Activated CD8-positive, alpha-beta memory T cell treated with anti-CD3 and anti-CD28 coated beads, Interleukin-2, amount 50 U/mL, for 24 hours (primary cell): ENCODE measurements at regions not wholly inside any gene's neighbourhood (a gene's known extent, or its start where the extent isn't known, plus 50 kb on each side); places are given as distances from the start of the nearest gene placed in this dataset.
"Not testable (repeated sequence)": the region's sequence is repeated elsewhere in the genome, so short reads cannot be mapped to it uniquely, and the experiment has no call there.

Source experiments
- DNase-seq: peaks from one replicate; pipeline ENCODE4 v3.0.0-alpha.2; 2020; ENCODE audit errors: extremely low read depth

DNA sequence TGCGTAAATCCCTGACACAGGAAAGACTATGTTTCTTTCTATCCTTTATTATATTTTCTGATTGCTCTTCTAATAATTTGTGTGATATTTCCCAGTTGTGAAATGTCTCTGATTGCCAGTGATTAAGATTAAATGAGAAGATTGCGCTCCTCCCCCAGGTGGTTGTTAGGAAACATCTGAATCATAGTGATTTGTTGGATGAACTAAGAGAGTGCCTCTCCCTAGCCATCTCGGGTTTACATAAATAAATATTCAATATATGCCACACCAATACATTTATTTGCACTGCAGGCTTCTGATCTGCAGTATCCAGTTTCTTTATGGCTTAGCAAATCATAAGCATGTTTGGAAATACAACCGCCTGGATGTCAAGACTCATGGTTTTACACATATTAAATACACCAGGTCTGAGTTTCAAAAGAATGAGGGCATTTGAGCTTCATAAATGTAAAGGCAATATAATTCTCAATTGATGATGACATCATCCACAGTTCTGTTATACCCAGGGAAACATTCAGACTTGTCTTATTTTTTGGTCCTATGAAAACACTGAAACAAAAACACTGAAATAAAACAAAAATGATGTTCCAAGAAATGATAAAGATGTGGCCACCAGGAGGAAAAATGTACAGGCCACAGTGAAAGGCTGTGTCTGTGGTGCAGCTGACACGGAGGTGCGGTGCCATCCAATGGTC lies 826.7 kb upstream of the ACVR2A start:
- no peak for DNase-seq

DNA sequence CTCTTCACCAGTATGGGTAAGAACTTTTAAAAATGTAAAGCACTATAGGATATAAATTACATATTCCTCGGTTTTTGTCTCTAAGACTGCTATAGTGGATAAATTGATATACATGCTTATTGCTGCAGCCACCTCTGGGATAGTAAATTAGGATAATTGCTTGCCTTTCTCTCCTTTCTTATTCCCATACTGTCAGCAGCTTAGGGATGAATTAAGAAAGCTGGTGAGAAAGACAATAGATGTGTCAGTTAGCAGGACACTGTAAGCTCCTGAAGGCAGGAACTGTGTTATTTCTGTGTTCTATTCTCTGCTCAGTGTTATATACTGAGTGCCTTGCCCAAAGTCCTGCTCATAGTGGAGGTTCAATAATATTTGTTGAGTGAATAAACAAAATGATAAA lies 828.6 kb upstream of the ACVR2A start:
- no peak for DNase-seq

DNA sequence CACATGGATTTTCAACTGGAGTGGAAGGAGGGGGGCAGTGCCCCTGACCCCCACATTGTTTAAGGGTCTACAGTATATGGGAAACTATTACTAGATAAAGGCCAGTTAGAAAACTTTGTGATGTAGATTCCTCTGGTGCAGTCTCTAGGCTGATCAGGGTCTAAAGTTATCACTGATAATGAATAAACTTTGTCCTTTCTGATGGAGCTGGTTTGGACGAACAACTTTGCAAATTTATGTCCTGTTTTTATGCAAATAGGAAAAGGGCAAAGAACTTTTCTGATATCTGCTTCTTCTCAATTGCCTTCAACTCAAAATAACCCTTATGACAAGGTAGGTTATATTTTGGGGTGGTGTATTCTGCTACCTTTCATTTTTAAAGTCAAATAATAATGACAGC lies 829.2 kb upstream of the ACVR2A start:
- no peak for DNase-seq

DNA sequence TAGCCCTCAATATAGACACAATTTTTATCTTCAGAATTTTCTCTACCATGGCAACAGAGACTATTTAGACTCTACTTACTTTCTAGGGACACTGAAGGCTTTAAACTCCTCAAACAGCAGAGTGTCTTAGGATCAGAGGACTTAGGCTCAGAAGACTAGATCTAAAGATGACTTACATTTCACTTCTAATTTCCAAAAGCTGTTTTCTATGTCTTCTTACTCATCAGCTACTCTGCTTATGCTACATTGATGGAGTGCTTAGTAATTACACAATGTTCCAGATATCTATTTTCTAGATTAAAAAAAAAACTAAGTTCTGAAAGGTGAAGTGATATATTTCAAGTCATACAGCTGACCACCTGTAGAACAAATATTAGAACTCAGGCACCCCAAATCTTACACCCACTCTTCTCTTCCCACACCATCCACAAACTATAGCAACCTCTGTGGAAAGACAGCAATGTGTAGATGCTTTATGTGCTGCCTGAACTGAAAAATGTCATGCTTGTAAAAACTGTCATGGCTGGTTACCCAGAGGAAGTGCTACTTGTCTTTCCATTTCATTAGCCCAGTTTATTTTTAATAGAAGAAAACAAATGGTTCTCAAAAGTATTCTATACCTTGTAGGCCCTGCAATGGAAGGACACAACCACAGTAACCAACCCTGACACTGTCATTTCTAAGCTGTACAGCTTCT lies 831.0 kb upstream of the ACVR2A start:
- DNase-seq: no peak

DNA sequence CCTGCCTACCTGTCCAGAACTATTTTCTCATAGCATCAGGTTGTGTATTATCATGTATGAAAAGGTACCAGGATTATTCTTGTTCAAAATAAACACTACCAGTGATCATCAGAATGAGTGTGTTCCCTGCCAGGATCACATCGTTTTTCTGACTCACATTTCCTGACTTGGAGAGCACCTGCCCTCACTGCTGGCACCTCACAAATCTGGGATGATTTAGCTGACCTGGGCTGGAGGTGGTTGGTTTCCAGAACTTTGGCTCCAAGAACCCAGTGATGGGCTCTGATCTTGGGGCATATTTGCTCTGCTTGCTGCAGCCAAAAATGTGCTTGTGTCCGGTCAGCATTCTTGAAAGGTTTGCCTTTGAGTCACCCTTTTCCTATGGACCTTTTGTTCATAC lies 836.3 kb upstream of the ACVR2A start:
- DNase-seq: no peak

DNA sequence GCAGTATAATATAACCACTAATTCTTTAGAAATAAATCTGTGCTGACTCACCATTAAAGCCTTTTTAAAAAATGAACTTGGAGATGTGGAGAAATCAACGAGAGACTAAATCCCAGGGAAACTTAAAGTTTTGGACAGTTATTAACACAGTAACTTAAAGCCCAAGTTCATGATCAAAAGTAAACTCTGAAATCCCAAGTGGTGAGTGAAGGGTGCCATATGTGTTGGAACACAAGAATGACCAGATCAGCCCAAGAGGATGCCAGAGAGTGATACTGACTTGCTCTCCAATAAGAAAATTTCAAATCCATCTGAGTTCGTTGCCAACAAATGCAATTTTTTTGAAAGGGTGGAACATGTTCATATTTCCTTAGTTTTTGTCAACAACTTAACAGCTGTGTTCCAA lies 838.1 kb upstream of the ACVR2A start:
- DNase-seq: no peak

DNA sequence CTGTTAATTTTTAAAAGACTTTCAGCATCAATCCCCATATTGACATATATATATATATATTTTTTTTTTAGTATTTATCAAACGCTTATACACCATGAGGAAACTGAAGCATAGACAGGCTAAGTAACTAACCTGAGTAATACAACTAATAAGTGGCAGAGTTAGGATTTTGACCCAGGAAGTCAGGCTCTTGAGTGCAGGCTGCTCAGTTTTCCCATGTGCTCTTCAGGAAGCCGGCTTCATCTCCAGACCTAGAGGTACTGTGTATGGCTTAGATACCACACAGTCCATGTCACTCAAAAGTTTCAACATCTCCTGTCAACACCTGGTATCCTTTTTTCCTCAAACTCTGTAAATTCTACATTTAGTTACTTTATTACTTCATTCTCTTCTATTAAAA lies 841.7 kb upstream of the ACVR2A start:
- DNase-seq: no peak

DNA sequence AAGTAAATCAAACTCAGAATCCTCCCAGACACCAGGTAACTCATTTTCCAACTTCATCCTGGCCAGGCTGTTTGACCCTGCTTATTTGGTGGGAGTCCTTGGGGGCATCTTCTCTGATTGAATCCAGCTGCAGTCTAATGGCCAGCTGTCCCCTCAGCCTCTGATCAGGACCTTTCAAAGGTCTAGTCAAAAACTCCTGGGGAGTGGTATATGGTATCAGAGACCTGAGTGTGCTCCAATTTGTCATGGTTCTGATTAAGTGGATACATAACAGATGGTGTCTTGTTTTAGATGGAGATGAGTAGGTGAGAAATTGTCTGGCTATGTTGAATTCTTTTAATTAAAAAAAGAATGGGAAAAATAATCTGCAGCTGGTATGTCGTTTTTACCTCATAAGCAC lies 842.6 kb upstream of the ACVR2A start:
- DNase-seq: no peak

DNA sequence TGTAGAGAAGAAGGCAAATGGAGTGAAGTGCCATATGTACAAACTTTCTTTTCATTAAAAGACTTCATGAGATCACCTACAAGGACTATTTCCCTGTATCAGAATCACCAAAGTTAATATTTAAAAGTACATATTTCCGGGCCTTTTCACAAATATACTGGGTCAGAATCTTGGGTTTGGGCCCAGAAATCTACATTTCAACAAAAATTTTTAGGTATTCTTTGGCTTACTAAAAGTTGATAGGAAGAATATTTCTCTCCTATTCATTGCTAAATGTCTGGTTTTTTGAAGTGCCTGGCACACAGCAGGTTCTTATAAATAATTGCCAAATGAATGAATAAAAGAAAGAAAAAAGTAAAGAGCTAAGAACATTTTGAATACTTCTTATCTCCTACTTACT lies 843.8 kb upstream of the ACVR2A start:
- no peak for DNase-seq

DNA sequence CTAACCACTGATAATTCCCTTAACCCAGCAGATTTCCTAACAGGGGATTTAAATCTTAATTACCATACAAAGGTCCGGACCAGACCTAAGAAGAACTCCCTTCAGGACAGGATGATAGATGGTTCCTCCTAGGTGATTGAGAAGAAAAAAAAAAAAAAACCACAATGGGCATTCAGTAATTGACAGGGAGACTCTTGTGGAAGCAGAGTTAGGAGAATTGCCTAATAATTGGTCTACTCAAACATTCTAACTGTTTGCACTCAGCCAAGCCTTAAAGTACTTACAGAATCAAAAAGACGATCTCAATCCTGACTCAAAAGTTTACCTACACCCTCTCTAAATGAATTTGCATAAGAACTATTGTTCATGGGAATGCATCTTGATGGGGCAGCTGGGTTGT lies 844.7 kb upstream of the ACVR2A start:
- DNase-seq: not testable (repeated sequence)

DNA sequence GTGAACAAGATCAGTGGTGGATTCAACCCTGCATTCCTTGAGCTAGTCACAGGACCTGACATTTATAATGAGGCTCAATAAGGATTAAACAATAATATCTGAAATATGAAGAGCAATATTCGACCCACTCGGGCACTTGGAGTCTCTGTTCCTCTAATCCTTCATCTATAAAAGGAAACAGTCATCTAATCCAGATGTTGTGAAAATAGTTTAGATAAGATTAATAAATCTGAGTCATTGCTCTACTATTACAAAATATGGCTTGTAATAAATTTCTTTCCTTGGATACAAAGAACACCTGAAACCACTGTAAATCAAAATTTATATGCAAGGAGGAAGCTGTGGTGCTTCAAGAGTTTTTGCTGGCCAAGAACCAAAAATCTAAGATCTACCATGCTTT lies 846.9 kb upstream of the ACVR2A start:
- DNase-seq: no peak

DNA sequence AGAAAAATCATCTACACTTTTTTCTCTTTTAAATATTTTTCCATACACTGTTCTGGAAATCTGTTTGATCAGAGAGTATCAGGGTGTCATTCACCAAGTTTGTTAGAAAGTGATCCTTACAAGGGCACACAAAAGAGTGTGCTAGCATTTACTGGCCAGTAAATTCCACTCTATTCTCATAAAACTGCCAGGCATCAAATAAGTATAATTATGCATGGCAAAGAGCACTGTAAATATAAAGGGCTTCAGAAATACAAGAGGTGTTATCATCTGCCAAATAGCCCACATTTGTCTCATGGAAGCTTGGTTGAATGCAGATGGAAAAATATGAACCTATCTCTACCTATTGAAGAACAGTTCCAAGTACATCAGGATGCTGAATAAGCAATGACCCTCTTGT lies 847.3 kb upstream of the ACVR2A start:
- no peak for DNase-seq

DNA sequence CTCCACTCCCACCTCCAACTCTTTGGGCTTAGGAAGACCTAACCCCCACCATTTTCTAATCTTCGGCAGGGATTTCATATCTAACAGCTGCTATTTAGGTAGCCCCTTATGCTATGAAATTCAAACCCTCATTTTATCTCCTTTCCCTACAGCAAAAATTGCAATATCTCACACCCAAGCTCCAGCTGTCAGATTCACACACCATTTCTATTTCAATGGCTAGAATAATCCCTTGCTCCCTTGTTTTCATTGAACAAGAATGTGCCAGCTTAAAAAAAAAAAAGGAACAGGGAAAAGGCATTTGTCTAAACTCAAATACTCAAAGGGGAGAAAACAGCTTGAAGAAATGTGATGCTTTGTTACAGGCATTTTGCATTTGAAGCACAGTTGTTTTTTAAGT lies 850.6 kb upstream of the ACVR2A start:
- DNase-seq: no peak

DNA sequence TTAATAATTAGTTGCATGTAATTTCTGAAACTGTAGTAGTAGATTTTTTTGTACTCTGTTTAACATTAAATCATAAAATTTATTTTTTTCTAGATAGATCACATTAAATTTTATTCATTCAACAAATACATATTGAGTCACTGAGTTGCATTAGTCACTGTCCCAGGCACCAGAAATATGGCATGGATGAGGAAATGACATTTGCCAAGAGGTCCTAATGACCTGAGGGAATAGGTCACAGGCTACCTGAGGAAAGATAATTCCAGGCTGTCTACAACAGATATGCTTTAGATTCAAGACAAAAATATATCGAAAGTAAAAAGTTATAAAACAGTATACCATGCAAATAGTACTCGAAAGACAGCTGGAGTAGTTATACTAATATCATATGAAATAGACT lies 852.4 kb upstream of the ACVR2A start:
- DNase-seq: no peak

DNA sequence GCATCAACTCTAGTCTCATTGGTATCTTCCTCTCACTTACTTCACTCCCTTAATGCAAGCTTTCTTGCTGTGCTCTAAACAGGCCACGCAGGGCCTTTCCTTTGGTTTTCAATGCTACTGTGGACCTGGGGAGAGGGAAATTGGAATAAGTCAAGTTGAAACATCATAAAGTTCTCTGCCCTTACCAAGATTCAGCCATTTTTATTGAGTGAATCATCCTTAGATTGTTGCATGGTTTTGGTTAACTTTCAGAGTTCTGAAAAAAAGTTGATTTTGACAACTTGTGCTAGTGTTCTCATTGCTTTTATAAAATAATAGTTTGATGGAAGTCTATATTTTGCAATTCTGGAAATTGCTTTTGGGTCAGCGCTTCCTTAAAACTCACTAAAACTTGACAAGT lies 852.8 kb upstream of the ACVR2A start:
- no peak for DNase-seq

DNA sequence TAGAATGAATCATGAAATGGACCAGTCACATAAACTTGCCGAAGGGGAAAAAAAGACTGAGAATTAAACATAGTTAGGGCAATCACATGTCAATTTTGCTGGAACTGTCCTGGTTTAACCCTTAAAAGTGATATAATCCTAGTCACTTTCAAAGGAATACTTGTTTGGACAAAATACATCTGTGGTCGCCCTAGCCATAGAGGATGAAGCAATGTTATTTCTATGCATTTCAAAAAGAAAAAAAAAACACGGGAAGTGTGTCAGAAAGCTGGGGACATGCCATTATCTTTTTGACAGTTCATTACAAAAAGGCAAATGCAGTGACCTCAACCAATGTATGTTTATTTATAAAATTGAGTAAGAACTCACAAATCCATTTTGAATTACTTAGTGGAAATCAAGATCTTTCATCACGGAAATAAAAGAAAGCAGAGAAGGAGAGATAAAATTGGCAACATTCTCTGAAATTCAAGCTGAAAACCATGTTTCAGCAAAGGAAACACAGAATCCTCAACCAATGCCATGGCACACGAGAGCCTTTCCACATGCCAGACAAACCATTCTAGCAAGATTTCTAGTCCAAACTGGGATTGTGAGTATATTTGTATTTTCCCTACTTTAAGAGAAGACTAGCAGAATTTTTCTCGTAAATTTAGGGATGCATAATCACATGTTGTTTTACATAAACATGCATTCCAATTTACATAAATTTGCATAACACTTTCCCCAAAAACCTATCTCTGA lies 854.3 kb upstream of the ACVR2A start:
- no peak for DNase-seq

DNA sequence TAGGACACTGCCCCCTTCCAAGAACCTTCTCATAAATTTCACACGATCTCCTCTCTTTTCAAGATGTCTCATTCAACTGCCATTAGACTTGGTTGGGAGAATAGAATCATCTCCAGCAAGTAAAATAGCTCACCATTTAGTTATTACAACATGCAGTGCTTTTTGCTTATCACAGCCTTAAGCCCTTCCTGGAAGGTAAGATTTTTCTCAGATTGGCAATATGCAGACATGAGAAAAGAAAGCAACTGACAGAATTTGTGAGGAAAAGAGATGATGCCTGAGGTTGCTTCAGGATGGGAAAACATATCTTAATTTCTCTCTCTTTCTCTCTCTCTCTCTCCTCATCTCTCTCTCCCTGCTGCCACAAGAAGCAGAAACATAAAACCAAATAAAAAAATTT lies 855.1 kb upstream of the ACVR2A start:
- DNase-seq: no peak

DNA sequence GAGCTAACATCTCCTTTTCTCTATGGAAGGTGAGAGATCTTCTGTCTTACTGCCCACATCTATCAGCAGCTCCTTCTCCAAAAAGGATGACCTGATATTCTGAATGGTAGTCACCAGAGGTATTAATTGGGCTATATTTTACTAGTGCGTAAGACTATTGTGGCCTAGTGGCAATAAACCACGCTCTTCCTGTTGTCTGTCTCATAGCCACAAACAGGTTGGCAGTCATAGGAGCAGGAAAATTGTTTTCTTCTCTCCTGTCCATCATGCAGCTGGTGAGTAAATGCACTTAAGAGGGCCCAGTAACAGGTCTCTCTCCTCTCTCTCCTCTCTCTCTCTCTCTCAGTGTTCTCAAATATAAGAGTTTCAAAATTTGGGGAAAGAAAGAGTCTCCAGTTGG lies 856.8 kb upstream of the ACVR2A start:
- no peak for DNase-seq

DNA sequence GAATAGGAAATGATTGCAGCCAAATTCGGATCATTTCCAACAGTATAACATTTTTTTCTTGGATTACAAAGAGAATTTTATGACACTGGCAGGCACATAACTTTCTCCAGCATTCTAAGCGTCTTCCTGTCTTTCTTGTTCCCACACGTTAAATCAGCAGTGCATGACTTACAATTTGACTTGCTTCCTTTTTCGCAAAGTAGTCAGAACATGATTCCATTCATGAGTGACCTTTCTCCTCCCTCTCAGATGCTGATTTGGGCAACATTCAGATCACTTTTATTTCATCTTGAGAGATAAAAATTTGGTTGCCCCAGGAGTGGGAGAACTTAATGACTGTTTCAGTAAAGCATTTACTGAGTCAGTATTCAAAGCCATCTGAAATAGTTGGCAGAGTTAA lies 858.7 kb upstream of the ACVR2A start:
- DNase-seq: no peak

DNA sequence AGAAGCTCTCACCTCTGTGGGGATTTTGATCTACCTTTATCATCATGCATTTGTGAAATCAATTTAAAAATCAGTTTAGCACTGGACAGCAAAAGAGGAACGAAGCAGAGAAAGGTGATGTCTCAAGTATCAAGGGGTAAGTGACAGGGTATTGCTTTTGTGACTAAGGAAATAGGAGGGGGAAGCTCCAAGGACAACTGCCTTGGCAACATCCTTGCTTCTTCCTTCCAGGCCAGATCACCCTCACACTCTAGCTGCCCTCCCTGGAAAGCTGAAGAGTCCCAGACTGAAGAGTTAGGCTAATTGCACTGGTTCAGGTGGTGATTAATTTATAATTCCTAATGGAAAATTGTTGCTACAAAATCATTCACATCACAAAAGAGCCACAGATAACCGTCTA lies 859.1 kb upstream of the ACVR2A start:
- DNase-seq: no peak

DNA sequence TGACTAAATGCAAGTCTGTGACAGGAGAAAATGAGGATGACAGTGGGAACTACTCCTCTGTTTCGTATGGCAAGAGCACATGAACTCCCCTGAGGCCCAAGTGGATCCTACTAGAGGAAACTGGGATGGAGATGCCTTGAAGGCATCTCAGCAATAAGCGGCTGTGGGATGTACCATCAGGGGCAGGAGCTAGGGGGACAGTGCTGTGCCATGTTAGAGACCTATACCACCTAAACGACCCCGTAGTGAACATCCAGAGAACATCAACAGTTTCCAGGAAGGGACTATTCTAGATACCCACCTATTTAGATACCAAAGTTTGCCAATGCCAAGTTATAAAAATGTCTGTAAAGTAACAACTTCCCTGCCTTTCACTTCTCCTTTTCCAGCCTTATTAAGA lies 860.8 kb upstream of the ACVR2A start:
- no peak for DNase-seq

DNA sequence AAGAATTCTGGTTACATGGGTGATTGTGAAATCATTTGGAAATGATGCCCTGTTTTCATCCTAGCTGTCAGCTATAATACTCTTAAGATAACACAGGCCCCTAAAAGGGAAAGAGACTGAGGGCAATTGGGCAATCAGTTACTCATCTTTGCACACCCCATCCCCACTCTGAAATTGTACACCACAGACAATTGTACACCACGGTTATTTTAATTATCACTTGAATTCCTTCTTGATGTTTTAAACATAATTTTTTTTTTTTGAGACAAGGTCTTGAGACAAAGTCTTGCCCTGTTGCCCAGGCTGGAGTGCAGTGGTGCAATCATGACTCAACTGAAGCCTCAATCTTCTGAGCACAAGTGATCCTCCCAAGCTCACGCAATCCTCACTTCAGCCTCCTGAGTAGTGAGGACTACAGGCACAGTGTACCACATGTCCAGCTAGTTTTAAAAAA lies 862.4 kb upstream of the ACVR2A start:
- no peak for DNase-seq

DNA sequence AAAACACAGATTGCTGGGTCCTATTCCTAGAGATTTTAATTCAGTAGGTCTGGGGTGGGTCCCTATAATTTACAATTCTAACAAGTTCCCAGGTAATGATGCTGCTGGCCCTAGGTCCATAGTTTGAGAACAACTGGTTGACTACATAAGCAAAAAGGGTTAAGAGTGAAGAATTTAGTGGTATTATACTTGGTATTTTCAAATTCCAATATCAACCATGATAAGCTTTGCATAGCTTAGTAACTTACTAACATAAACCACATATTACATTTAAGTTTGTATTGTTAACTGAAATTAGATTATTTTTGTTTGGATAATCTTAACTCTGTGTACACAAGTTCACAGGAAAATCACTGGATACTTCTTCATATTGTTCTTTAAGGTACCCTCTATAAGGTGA lies 862.9 kb upstream of the ACVR2A start:
- DNase-seq: no peak
